GM19467 (cell line): ENCODE measurements at regions not wholly inside any gene's neighbourhood (a gene's known extent, or its start where the extent isn't known, plus 50 kb on each side); places are given as distances from the start of the nearest gene placed in this dataset.
"Not testable (repeated sequence)": the region's sequence is repeated elsewhere in the genome, so short reads cannot be mapped to it uniquely, and the experiment has no call there.

Source experiments
- ATAC-seq: cut with Tn5 transposase; IDR thresholded peaks from one replicate; pipeline ENCODE4 v1.9.1; 2021; ENCODE audit warnings: mild to moderate bottlenecking, moderate library complexity; ENCODE audit not compliant: unreplicated experiment

- no peak for ATAC-seq
These were observed 124.8 kb downstream of the C12orf75 start for GRCh38 chr12:105455261-105455660.

- ATAC-seq = no peak
These were observed 126.5 kb downstream of the C12orf75 start for GRCh38 chr12:105457026-105457425.

- ATAC-seq = no peak
These were observed 129.4 kb downstream of the C12orf75 start for GRCh38 chr12:105459760-105460330.

- no peak for ATAC-seq
These were observed 130.9 kb downstream of the C12orf75 start for GRCh38 chr12:105461271-105461943.

GRCh38 chr12:105461944-105462762, 131.7 kb downstream of the C12orf75 start:
- ATAC-seq = no peak

- no peak for ATAC-seq
These were observed 132.3 kb downstream of the C12orf75 start for GRCh38 chr12:105462831-105463230.

- ATAC-seq = no peak
These were observed 133.9 kb downstream of the C12orf75 start for GRCh38 chr12:105464406-105464805.

GRCh38 chr12:105466231-105466900, 135.9 kb downstream of the C12orf75 start:
- no peak for ATAC-seq

GRCh38 chr12:105466901-105467598, 136.6 kb downstream of the C12orf75 start:
- ATAC-seq = no peak

- no peak for ATAC-seq
These were observed 137.3 kb downstream of the C12orf75 start for GRCh38 chr12:105467710-105468366.

- ATAC-seq = no peak
These were observed 138.0 kb downstream of the C12orf75 start for GRCh38 chr12:105468464-105468863.

- no peak for ATAC-seq
These were observed 138.7 kb downstream of the C12orf75 start for GRCh38 chr12:105469211-105469610.

GRCh38 chr12:105469701-105470100, 139.2 kb downstream of the C12orf75 start:
- ATAC-seq = no peak

- ATAC-seq = no peak
These were observed 139.6 kb downstream of the C12orf75 start for GRCh38 chr12:105470102-105470501.

- no peak for ATAC-seq
These were observed 140.1 kb downstream of the C12orf75 start for GRCh38 chr12:105470601-105471000.

- no peak for ATAC-seq
These were observed 144.2 kb downstream of the C12orf75 start for GRCh38 chr12:105474672-105475071.

GRCh38 chr12:105476616-105477015, 146.1 kb downstream of the C12orf75 start:
- ATAC-seq = no peak

GRCh38 chr12:105477873-105478272, 147.4 kb downstream of the C12orf75 start:
- ATAC-seq = no peak

- not testable (repeated sequence) for ATAC-seq
These were observed 148.3 kb downstream of the C12orf75 start for GRCh38 chr12:105478788-105479187.

GRCh38 chr12:105479710-105480109, 149.2 kb downstream of the C12orf75 start:
- ATAC-seq = no peak
